Transverse colon (tissue), 4 donors: ENCODE measurements at regions not wholly inside any gene's neighbourhood (a gene's known extent, or its start where the extent isn't known, plus 50 kb on each side); places are given as distances from the start of the nearest gene placed in this dataset.

Experiments used
- EP300 ChIP-seq: sonication (generic); formaldehyde crosslinking; IDR thresholded peaks from one replicate; pipeline ENCODE4 v1.6.1; 2017; ENCODE audit warnings: antibody characterized with exemption, low read depth
- POLR2A ChIP-seq: fragments of 450-650 bp; IDR thresholded peaks from one replicate; pipeline ENCODE4 v1.6.1; 2016; ENCODE audit warnings: antibody characterized with exemption, mild to moderate bottlenecking, moderate library complexity
- POLR2AphosphoS5 ChIP-seq, 3 donors: sonication (generic); formaldehyde crosslinking; IDR thresholded peaks; one replicate each; pipeline ENCODE4 v1.6.1; 2016; ENCODE audit warnings: antibody characterized with exemption in 3 of 3
- TF ChIP-seq, protein P1 (sequence below), 5 experiments: fragments of 200-600 bp in 3 of 5; fragments of 450-650 bp in 2 of 5; sonication (generic) in 3 of 5; IDR thresholded peaks; 1 replicate in 2 of 5; 2 replicates in 3 of 5; pipeline ENCODE4 v1.5.1; 2016 to 2017; ENCODE audit warnings: antibody characterized with exemption in 5 of 5, inconsistent platforms in 3 of 5, mild to moderate bottlenecking in 2 of 5, moderate library complexity in 1 of 5

DNA sequence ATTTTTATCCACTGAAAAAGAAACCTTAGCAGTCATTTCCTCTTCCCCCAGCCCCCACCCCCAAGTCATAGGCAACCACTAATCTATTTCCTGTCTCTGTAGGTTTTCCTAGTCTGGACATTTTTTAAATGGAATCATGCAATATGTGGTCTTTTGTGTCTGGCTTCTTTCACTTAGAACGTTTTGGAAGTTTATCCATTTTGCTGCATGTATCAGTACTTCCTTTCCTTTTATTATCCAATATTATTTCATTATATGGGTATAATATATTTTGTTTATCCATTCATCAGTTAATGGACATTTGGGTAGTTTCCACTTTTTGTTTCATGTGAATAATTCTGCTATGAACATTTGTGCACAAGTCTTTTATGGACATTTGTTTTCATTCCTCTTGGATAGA is 99.3 kb upstream of the BMP5 start:
- no peak for TF ChIP-seq EP300
- no peak for TF ChIP-seq POLR2A
- TF ChIP-seq, protein P1, sequence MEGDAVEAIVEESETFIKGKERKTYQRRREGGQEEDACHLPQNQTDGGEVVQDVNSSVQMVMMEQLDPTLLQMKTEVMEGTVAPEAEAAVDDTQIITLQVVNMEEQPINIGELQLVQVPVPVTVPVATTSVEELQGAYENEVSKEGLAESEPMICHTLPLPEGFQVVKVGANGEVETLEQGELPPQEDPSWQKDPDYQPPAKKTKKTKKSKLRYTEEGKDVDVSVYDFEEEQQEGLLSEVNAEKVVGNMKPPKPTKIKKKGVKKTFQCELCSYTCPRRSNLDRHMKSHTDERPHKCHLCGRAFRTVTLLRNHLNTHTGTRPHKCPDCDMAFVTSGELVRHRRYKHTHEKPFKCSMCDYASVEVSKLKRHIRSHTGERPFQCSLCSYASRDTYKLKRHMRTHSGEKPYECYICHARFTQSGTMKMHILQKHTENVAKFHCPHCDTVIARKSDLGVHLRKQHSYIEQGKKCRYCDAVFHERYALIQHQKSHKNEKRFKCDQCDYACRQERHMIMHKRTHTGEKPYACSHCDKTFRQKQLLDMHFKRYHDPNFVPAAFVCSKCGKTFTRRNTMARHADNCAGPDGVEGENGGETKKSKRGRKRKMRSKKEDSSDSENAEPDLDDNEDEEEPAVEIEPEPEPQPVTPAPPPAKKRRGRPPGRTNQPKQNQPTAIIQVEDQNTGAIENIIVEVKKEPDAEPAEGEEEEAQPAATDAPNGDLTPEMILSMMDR (IDR thresholded peaks at IDR 0.05): no peak
- TF ChIP-seq POLR2AphosphoS5 (IDR thresholded peaks at IDR 0.05): no peak
